ENCODE measurements at regions not wholly inside any gene's neighbourhood (a gene's known extent, or its start where the extent isn't known, plus 50 kb on each side); places are given as distances from the start of the nearest gene placed in this dataset.

GRCh38 chr3:73120710-73121109, 59.3 kb downstream of the EBLN2 start:
- peaks cover 4% of the 10 kb centered on the region for H3K4me1 Mint-ChIP-seq (ENCODE audit: low read depth)
- intact Hi-C loops (cut with micrococcal nuclease), result no loop called here
- ATAC-seq (no peak), DNase-seq (no peak)
- H3K36me3 Mint-ChIP-seq (ENCODE audit: low read depth), result no peaks in the 10 kb centered on the region
- TF ChIP-seq CTCF (IDR thresholded peaks at IDR 0.05), result no peak
- ChIA-PET POLR2A (no interaction called here), CTCF (interaction anchor here (1.1 kb wide), 1 partner anchor 19 kb away, joined by 3 read pairs; no protein-coding TSS in a partner anchor)
- no peaks in the 10 kb centered on the region for H3K9me3 Mint-ChIP-seq
- H3K4me3 Mint-ChIP-seq, result no peak overlapping the region
- H3K27me3 Mint-ChIP-seq, result no peaks in the 10 kb centered on the region
- no peak overlapping the region for H3K27ac Mint-ChIP-seq

GRCh38 chr3:73121669-73122331, 60.3 kb downstream of the EBLN2 start:
- no peak overlapping the region for H3K27ac Mint-ChIP-seq
- POLR2A ChIA-PET, result no interaction called here

GRCh38 chr3:73134034-73134433, 72.6 kb downstream of the EBLN2 start:
- no peak for TF ChIP-seq CTCF (IDR thresholded peaks at IDR 0.05)
- Mint-ChIP-seq H3K27ac (no peak overlapping the region), H3K4me3 (no peak overlapping the region), H3K9me3 (peaks cover 10% of the 10 kb centered on the region), H3K27me3 (peaks cover 6% of the 10 kb centered on the region), H3K36me3 (ENCODE audit: low read depth) (no peaks in the 10 kb centered on the region), H3K4me1 (ENCODE audit: low read depth) (no peaks in the 10 kb centered on the region)
- CTCF ChIA-PET, result no interaction called here
- POLR2A ChIA-PET, result no interaction called here
- ATAC-seq, result no peak
- no peak for DNase-seq
- intact Hi-C loops (cut with micrococcal nuclease), result no loop called here

More at GRCh38 chr3:73121669-73122331, 60.3 kb downstream of the EBLN2 start:
- DNase-seq, result no peak
- Mint-ChIP-seq H3K4me1 (ENCODE audit: low read depth) (peaks cover 4% of the 10 kb centered on the region), H3K36me3 (ENCODE audit: low read depth) (no peaks in the 10 kb centered on the region), H3K27me3 (no peaks in the 10 kb centered on the region), H3K4me3 (no peak overlapping the region), H3K9me3 (no peaks in the 10 kb centered on the region)
- ATAC-seq, result no peak
- TF ChIP-seq CTCF (IDR thresholded peaks at IDR 0.05), result no peak
- intact Hi-C loops (cut with micrococcal nuclease), result no loop called here
- CTCF ChIA-PET, result interaction anchor here (1.1 kb wide), 1 partner anchor 20 kb away, joined by 3 read pairs; no protein-coding TSS in a partner anchor

GRCh38 chr3:73136941-73137340, 75.5 kb downstream of the EBLN2 start:
- Mint-ChIP-seq H3K27me3 (peaks cover 4% of the 10 kb centered on the region), H3K27ac (no peak overlapping the region), H3K4me3 (no peak overlapping the region), H3K4me1 (ENCODE audit: low read depth) (no peaks in the 10 kb centered on the region), H3K36me3 (ENCODE audit: low read depth) (no peaks in the 10 kb centered on the region), H3K9me3 (peaks cover 10% of the 10 kb centered on the region)
- DNase-seq, result no peak
- TF ChIP-seq CTCF (IDR thresholded peaks at IDR 0.05), result no peak
- POLR2A ChIA-PET, result no interaction called here
- CTCF ChIA-PET, result no interaction called here
- ATAC-seq, result no peak
- intact Hi-C loops (cut with micrococcal nuclease), result no loop called here

- no peaks in the 10 kb centered on the region for H3K27me3 Mint-ChIP-seq
- H3K4me1 Mint-ChIP-seq (ENCODE audit: low read depth), result no peaks in the 10 kb centered on the region
- H3K9me3 Mint-ChIP-seq, result peaks cover 9% of the 10 kb centered on the region
- intact Hi-C loops (cut with micrococcal nuclease), result no loop called here
- no peak overlapping the region for H3K4me3 Mint-ChIP-seq
- no peaks in the 10 kb centered on the region for H3K36me3 Mint-ChIP-seq (ENCODE audit: low read depth)
- TF ChIP-seq CTCF (IDR thresholded peaks at IDR 0.05), result no peak
- ATAC-seq (no peak), DNase-seq (no peak)
- POLR2A ChIA-PET, result no interaction called here
- CTCF ChIA-PET, result no interaction called here
- H3K27ac Mint-ChIP-seq, result no peak overlapping the region
Observed at GRCh38 chr3:73137736-73138403, 76.4 kb downstream of the EBLN2 start.

Data from activated CD8-positive, alpha-beta T cell treated with anti-CD3 and anti-CD28 coated beads for 36 hours (primary cell).